Brain microvascular endothelial cell (primary cell): ENCODE measurements at regions not wholly inside any gene's neighbourhood (a gene's known extent, or its start where the extent isn't known, plus 50 kb on each side); places are given as distances from the start of the nearest gene placed in this dataset.

Experiments
- DNase-seq: peaks from one replicate; pipeline ENCODE4 v3.0.0-alpha.2; 2020
- H3K27ac ChIP-seq: fragments of 250-450 bp; sonication (Bioruptor Pico); 2 replicates; pipeline ENCODE4 v1.5.1; 2020; ENCODE audit warnings: mild to moderate bottlenecking, moderate library complexity
- H3K27me3 ChIP-seq: fragments of 250-450 bp; sonication (Bioruptor Pico); replicated peaks from 2 replicates; pipeline ENCODE4 v1.5.1; 2020; ENCODE audit warnings: mild to moderate bottlenecking
- H3K36me3 ChIP-seq: fragments of 250-450 bp; sonication (Bioruptor Pico); replicated peaks from 2 replicates; pipeline ENCODE4 v1.5.1; 2020; ENCODE audit warnings: mild to moderate bottlenecking
- H3K4me3 ChIP-seq: 2 replicates; pipeline ENCODE4 v1.5.1; 2011; ENCODE audit warnings: low read depth, mild to moderate bottlenecking, control low read depth, low read length, moderate library complexity
- in situ Hi-C: cut with HindIII; loops from 2 replicates; pipeline ENCODE4 v1.10.0; 2017; ENCODE audit warnings: low sequenced_read_pairs, low pct_ligation_motif_present
- TF ChIP-seq, protein P1 (sequence below): IDR thresholded peaks from 2 replicates; pipeline ENCODE4 v1.5.1; 2011; ENCODE audit warnings: low read depth, mild to moderate bottlenecking, moderate library complexity, low read length, control low read depth, inconsistent platforms; ENCODE audit errors: missing control alignments

- TF ChIP-seq, protein P1, sequence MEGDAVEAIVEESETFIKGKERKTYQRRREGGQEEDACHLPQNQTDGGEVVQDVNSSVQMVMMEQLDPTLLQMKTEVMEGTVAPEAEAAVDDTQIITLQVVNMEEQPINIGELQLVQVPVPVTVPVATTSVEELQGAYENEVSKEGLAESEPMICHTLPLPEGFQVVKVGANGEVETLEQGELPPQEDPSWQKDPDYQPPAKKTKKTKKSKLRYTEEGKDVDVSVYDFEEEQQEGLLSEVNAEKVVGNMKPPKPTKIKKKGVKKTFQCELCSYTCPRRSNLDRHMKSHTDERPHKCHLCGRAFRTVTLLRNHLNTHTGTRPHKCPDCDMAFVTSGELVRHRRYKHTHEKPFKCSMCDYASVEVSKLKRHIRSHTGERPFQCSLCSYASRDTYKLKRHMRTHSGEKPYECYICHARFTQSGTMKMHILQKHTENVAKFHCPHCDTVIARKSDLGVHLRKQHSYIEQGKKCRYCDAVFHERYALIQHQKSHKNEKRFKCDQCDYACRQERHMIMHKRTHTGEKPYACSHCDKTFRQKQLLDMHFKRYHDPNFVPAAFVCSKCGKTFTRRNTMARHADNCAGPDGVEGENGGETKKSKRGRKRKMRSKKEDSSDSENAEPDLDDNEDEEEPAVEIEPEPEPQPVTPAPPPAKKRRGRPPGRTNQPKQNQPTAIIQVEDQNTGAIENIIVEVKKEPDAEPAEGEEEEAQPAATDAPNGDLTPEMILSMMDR = no peak
- H3K27me3 ChIP-seq = no peaks in the 10 kb centered on the region
- H3K36me3 ChIP-seq = no peaks in the 10 kb centered on the region
- in situ Hi-C loops = no loop called here
- H3K27ac ChIP-seq = peak overlapping the region; percentile 43
- peak; percentile 57 for DNase-seq
- H3K4me3 ChIP-seq = no peak overlapping the region
Measured at GRCh38 chr5:158514319-158514985, 585.3 kb downstream of the EBF1 start.

GRCh38 chr5:158513490-158514318 lies 586.0 kb downstream of the EBF1 start:
- Histone ChIP-seq H3K27me3 (no peaks in the 10 kb centered on the region), H3K27ac (peak overlapping the region; percentile 8), H3K4me3 (no peak overlapping the region), H3K36me3 (no peaks in the 10 kb centered on the region)
- DNase-seq = peak; percentile 11
- TF ChIP-seq, protein P1 = no peak
- in situ Hi-C loops = no loop called here

DNA sequence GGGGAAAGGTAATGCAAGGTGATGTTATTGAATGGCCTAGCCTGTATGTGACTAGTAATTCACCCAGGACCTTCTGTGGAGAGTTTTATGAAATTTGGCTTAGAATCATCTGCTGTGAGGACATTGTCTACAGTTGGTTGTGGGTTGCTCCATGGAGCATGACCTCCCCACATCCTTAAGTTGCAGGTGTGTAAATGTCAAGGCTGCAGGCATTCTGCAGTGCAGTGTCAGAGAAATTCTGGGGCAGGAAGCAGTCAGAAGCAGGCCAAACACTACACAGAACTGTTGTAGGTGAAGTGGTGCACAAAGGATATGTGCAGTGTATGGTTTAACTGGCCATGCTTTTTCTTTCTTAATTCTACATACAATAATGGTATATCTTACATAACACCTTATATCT lies 588.3 kb downstream of the EBF1 start:
- TF ChIP-seq, protein P1 = no peak
- in situ Hi-C loops = no loop called here
- DNase-seq = no peak
- Histone ChIP-seq H3K27ac (no peak overlapping the region), H3K4me3 (no peak overlapping the region), H3K36me3 (no peaks in the 10 kb centered on the region), H3K27me3 (no peaks in the 10 kb centered on the region)

DNA sequence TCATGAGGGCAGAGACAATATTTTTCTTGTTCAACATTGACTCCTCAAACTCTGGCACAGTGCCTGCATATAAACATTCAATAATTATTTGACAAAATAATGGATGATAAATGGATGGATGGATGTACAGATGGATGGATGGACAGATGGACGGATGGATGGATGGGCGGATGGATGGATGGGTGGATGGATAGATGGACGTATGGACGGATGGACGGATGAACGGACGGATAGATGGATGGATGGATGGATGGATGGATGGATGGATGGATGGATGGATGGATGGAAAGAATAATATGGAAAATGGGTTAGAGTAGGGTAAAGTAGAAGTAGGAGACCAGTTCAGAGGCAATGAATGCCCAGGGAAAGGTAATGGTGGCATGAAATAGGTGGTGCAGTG lies 589.2 kb downstream of the EBF1 start:
- DNase-seq = no peak
- Histone ChIP-seq H3K36me3 (no peaks in the 10 kb centered on the region), H3K27ac (no peak overlapping the region), H3K4me3 (no peak overlapping the region), H3K27me3 (no peaks in the 10 kb centered on the region)
- in situ Hi-C loops = no loop called here
- TF ChIP-seq, protein P1 = no peak

DNA sequence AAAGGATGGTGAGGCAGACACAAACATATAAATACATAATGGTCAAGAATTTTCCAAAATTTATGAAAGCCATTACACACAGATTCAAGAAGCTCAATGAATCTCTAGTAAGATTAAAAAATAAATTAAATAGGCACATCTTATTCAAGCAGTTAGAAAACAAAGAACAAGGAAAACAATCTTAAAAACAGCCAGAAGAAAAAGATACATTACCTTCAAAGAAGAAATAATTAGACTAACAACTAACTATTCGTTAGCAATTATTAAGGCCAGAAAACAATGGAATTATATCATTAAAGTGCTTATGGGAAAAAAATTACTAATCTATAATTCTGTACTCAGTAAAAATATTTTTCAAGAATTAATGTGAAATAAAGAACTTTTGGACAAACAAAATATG lies 593.1 kb downstream of the EBF1 start:
- Histone ChIP-seq H3K4me3 (no peak overlapping the region), H3K36me3 (no peaks in the 10 kb centered on the region), H3K27ac (no peak overlapping the region), H3K27me3 (no peaks in the 10 kb centered on the region)
- TF ChIP-seq, protein P1 = no peak
- DNase-seq = no peak
- in situ Hi-C loops = no loop called here
